HepG2 (cell line): ENCODE measurements at regions not wholly inside any gene's neighbourhood (a gene's known extent, or its start where the extent isn't known, plus 50 kb on each side); places are given as distances from the start of the nearest gene placed in this dataset.
"Not testable (repeated sequence)": the region's sequence is repeated elsewhere in the genome, so short reads cannot be mapped to it uniquely, and the experiment has no call there.

Experiments used
- ATAC-seq: fragments of 200-7000 bp; cut with Tn5 transposase; 3 replicates; pipeline ENCODE4 v1.9.1; 2020; ENCODE audit warnings: mild to moderate bottlenecking, moderate library complexity
- BruUV-seq: library from RNA; stranded (reverse); fragments of 400-500 nt; replicated peaks from 2 replicates; lab custom pipeline; 2021; lab: Mats Ljungman, UMichigan
- CTCF ChIA-PET: fragments of 300-600 bp; formaldehyde crosslinking; extraction: SDS; loops from one replicate; lab custom pipeline; 2021; ENCODE audit warnings: low total read pairs, inconsistent platforms, low intra/inter-chr PET ratio; lab: Yijun Ruan, JAX
- POLR2A ChIA-PET: fragments of 350-600 bp; sonication (Branson Sonifier 250); formaldehyde crosslinking; loops from one replicate; lab custom pipeline; 2020; ENCODE audit warnings: antibody characterized with exemption, inconsistent platforms; lab: Yijun Ruan, JAX
- DNase-seq: peaks from one replicate; pipeline ENCODE4 v3.0.0-alpha.2; 2015; ENCODE audit warnings: low spot score
- FAIRE-seq: peaks from 3 replicates; lab custom pipeline; 2011; peaks lifted over from hg19 to GRCh38; lab: Jason Lieb, UNC
- H2AFZ ChIP-seq: one replicate; pipeline ENCODE4 v1.6.1; 2011; ENCODE audit warnings: low read length, inconsistent platforms
- H3K27ac ChIP-seq: fragments of 300-600 bp; 3 replicates; pipeline ENCODE4 v1.8.0; 2011; ENCODE audit warnings: mixed run types, mild to moderate bottlenecking, mixed read lengths, low read length, inconsistent platforms; ENCODE audit not compliant: insufficient read depth; ENCODE audit errors: extremely low read length
- H3K27me3 ChIP-seq, 2 experiments: fragments of 200-600 bp in 1 of 2; 2 replicates in 1 of 2; 3 replicates in 1 of 2; pipeline versions ENCODE4 v1.6.0 to v1.8.0; 2011; ENCODE audit warnings: low read length in 2 of 2, mild to moderate bottlenecking in 2 of 2, moderate library complexity in 2 of 2, inconsistent platforms in 1 of 2; ENCODE audit not compliant: insufficient read depth in 2 of 2, control insufficient read depth in 1 of 2
- H3K36me3 ChIP-seq, 2 experiments: fragments of 200-600 bp in 1 of 2; replicated peaks in 1 of 2; 2 replicates in 1 of 2; 3 replicates in 1 of 2; pipeline versions ENCODE4 v1.5.1 to v1.8.0; 2011; ENCODE audit warnings: low read length in 2 of 2, inconsistent platforms in 1 of 2; ENCODE audit not compliant: insufficient read depth in 2 of 2, control insufficient read depth in 1 of 2
- H3K4me1 ChIP-seq: 2 replicates; pipeline ENCODE4 v1.5.1; 2012; ENCODE audit warnings: low read length, inconsistent platforms; ENCODE audit not compliant: insufficient read depth
- H3K4me2 ChIP-seq: 2 replicates; pipeline ENCODE4 v1.6.0; 2011; ENCODE audit warnings: low read depth, low read length, inconsistent platforms
- H3K4me3 ChIP-seq, 3 experiments: fragments of 200-600 bp in 1 of 3; sonication (generic), shearing (Covaris generic) in 1 of 3; replicated peaks in 1 of 3; 2 replicates each; pipeline ENCODE4 v1.5.1; 2011 to 2016; ENCODE audit warnings: low read length in 3 of 3, inconsistent platforms in 2 of 3, low read depth in 2 of 3, mild to moderate bottlenecking in 2 of 3, control low read depth in 1 of 3, mixed read lengths in 1 of 3; ENCODE audit not compliant: insufficient read depth in 1 of 3
- H3K79me2 ChIP-seq: one replicate; pipeline ENCODE4 v1.6.1; 2011; ENCODE audit warnings: low read length, inconsistent platforms; ENCODE audit not compliant: insufficient read depth
- H3K9ac ChIP-seq: 2 replicates; pipeline ENCODE4 v1.6.0; 2011; ENCODE audit warnings: mild to moderate bottlenecking, low read depth, low read length, inconsistent platforms; ENCODE audit not compliant: insufficient read depth
- H3K9me3 ChIP-seq: 2 replicates; pipeline ENCODE4 v1.5.1; 2012; ENCODE audit warnings: mild to moderate bottlenecking, low read length
- H4K20me1 ChIP-seq: 2 replicates; pipeline ENCODE4 v1.6.0; 2011; ENCODE audit warnings: inconsistent platforms, mild to moderate bottlenecking, low read length, moderate library complexity; ENCODE audit not compliant: insufficient read depth
- ATF7 ChIP-seq, 2 experiments: fragments of 450-650 bp in 1 of 2; sonication (generic) in 1 of 2; formaldehyde crosslinking in 1 of 2; IDR thresholded peaks; 2 replicates each; pipeline versions ENCODE4 v1.4.0 to v1.6.1; 2016 to 2020; ENCODE audit warnings: antibody characterized with exemption in 1 of 2, mild to moderate bottlenecking in 1 of 2, missing genetic modification reagents in 1 of 2
- CEBPB ChIP-seq: IDR thresholded peaks from 2 replicates; pipeline ENCODE4 v1.6.1; 2011; ENCODE audit warnings: low read depth, low read length, improper control_type of control experiment, borderline replicate concordance
- CREB1 ChIP-seq, 2 experiments: fragments of 450-650 bp in 1 of 2; IDR thresholded peaks; 2 replicates each; pipeline ENCODE4 v1.6.1; 2016 to 2017; ENCODE audit warnings: control low read depth in 1 of 2, mild to moderate bottlenecking in 1 of 2, missing compliant biosample characterization in 1 of 2, missing genetic modification characterization in 1 of 2
- WGBS: methylation state at CpG from one replicate; pipeline ENCODE4 v1.1.6; 2017; ENCODE audit warnings: low lambda C conversion rate; 5-methylcytosine and 5-hydroxymethylcytosine counted together
- in situ Hi-C: cut with HindIII; loops from 2 replicates; pipeline ENCODE4 v1.10.0; 2017; ENCODE audit warnings: low pct_unique_long_range_greater_than_20kb; ENCODE audit not compliant: extremely low pct_ligation_motif_present
- intact Hi-C: fragments of 100-400 bp; cut with micrococcal nuclease; formaldehyde crosslinking; loops from one replicate; pipeline ENCODE4 v1.10.0; 2022; ENCODE audit not compliant: unreplicated experiment

DNA sequence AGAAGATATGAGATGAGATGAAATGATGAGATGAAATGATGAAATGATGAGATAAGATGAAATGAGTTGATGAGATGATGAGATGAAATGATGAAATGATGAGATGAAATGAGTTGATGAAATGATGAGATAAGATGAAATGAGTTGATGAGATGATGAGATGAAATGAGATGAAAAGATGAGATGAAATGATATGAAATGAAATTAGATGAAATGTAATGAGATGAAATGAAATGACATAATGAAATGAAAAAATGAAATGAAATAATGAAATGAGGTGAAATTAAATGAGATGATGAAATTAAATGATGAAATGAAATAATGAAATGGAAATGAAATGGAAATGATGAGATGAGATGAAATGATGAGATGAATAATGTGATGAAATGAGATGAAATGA is 231.6 kb downstream of the GOLGA6L6 start:
- intact Hi-C loops; DNase-seq; H3K9ac ChIP-seq; in situ Hi-C loops; H3K4me3 ChIP-seq; H3K27me3 ChIP-seq; CTCF ChIA-PET; H3K27ac ChIP-seq; POLR2A ChIA-PET; TF ChIP-seq ATF7 (CRISPR knock-in tag; IDR thresholded peaks at IDR 0.05): not testable (repeated sequence)
- TF ChIP-seq ATF7 (IDR thresholded peaks at IDR 0.05): peak; percentile 60; the same call in 1 of the 2 replicates
- TF ChIP-seq, all 625 proteins: peak for 1; not testable (repeated sequence) for 624
- not testable (repeated sequence) for H4K20me1 ChIP-seq, H3K36me3 ChIP-seq, H3K4me1 ChIP-seq, FAIRE-seq, BruUV-seq, ATAC-seq, H2AFZ ChIP-seq, H3K4me2 ChIP-seq, H3K79me2 ChIP-seq
- peaks cover 47% of the 10 kb centered on the region for H3K9me3 ChIP-seq

- H3K27me3 ChIP-seq; in situ Hi-C loops; H3K79me2 ChIP-seq; H3K27ac ChIP-seq; BruUV-seq; intact Hi-C loops; H3K36me3 ChIP-seq; H3K4me3 ChIP-seq; H3K4me2 ChIP-seq; H4K20me1 ChIP-seq; H3K9ac ChIP-seq; DNase-seq; H2AFZ ChIP-seq; FAIRE-seq; ATAC-seq; CTCF ChIA-PET; POLR2A ChIA-PET; H3K4me1 ChIP-seq; TF ChIP-seq ATF7, CREB1 (CRISPR knock-in tag; IDR thresholded peaks at IDR 0.05): not testable (repeated sequence)
- WGBS: 1% methylated on average over 3 of the region's 3 CpGs
- peaks cover 53% of the 10 kb centered on the region for H3K9me3 ChIP-seq
- TF ChIP-seq ATF7 (IDR thresholded peaks at IDR 0.05): peak; percentile 45
- TF ChIP-seq CREB1 (IDR thresholded peaks at IDR 0.05): peak; percentile 76
- peak; percentile 39; the same call in 1 of the 2 replicates for TF ChIP-seq CEBPB
Observed at GRCh38 chr15:20309395-20309794, 232.2 kb downstream of the GOLGA6L6 start.
